HG03460 (cell line): ENCODE measurements at regions not wholly inside any gene's neighbourhood (a gene's known extent, or its start where the extent isn't known, plus 50 kb on each side); places are given as distances from the start of the nearest gene placed in this dataset.

ENCODE experiments used
- ATAC-seq: cut with Tn5 transposase; IDR thresholded peaks from one replicate; pipeline ENCODE4 v1.9.1; 2021; ENCODE audit not compliant: unreplicated experiment

- ATAC-seq: no peak
Measured at GRCh38 chr2:58911877-58912276, 670.8 kb upstream of the FANCL start.

DNA sequence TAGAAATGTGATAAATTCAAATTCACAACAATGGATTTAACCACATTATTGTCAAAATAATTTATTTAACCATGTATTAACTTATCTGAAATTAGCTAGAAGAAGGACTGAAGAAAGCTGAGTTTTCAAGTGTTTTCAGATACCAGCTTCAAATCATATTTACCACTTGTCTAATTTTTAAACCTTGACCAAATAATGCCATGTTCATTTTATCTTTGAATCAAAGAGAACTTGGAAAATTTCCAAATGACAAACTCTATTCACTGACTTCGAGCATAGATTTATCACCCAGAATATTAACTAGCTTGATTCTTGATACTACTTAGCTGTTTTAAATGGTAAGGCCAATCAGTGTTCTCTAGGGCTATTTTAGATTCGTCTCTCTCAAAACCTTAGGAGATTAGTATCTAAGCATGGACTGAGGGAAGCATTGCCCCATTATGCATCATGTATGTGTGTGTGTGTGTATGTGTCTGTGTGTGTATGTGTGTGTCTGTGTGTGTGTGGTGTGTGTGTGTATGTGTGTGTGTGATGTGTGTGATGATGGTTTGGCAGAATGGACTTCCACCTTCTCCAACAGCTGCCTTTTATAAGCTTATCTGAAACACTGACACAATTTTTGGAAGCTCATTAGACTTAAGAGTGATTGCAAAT lies 667.5 kb upstream of the FANCL start:
- no peak for ATAC-seq

GRCh38 chr2:58907644-58908043 lies 666.5 kb upstream of the FANCL start:
- ATAC-seq: no peak

GRCh38 chr2:58906081-58906645 lies 665.0 kb upstream of the FANCL start:
- ATAC-seq: no peak

- ATAC-seq: no peak
Measured at GRCh38 chr2:58904095-58904494, 663.0 kb upstream of the FANCL start.

DNA sequence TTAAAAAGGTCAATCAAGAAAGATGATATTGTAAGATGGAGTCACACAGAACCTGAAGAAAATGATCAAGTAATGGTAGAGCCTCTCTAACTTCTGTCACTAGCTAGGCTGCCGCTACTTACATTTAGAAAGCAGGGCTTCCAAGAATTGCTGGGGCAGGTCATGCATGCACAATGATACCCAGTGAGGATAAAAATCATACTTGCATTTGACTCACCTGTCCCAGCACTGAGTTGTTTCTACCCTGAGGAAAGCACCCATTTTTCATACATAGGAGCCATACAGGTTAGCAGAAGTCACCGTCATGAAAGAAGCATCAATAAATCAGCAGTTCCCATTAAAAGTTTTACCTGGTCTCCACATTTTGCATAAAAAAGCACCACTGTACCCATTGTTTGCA lies 662.3 kb upstream of the FANCL start:
- ATAC-seq: no peak

- ATAC-seq: no peak
Measured at GRCh38 chr2:58900246-58901027, 659.3 kb upstream of the FANCL start.

- ATAC-seq: no peak
Measured at GRCh38 chr2:58899692-58900091, 658.6 kb upstream of the FANCL start.

GRCh38 chr2:58896638-58897037 lies 655.5 kb upstream of the FANCL start:
- ATAC-seq: no peak

DNA sequence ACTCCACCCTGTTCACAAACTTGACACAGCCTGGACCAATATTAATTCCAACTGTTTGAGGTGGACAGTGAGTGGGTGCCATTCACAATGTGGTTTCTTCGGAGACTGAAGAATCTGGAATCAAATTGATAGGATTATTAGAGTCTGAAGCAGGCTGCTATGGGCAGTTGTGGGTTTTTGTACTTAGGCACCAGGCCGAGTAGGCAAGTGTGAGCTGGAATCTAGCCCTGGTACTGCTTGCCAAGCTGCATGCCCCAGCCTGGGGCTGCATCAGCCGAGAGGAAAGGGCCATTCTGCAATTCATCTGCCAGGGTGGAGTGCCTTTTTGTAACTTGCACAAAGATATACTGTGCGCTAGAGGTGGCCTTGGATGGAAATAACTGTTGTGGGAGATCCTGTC lies 654.7 kb upstream of the FANCL start:
- no peak for ATAC-seq

DNA sequence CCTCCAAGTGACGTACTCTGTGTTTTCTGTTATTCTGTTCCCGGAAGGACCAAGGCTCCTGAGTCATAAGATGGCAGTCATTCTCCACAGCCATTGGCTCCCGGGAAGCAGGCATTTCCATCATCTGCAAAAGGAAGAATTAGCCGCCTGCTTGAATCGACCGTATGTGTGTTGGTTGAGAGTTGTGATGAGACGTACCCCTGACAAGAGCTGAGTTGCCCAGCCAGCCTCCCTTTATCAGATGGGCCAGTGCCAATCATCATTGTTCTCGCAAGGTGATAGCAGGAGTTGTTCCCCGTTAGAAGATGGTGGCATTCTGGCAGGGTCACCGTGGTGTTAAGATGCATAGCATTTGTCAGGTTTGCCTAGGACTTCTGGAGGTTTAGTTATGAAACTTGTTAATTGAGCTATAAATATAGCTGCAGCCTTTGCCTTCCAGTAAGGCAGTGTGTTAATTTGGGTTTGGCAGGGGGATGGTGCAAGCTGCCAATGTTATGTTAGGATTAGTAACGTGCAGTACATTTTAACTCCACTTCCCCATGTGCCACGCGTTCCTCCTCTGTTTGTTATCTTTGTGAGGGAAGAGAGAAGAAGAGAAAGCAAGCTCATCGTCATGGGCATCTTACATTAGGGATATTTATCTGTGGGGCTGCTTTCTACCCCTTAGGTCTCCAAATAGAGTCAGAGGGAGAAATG lies 652.7 kb upstream of the FANCL start:
- ATAC-seq: no peak

- ATAC-seq: no peak
Measured at GRCh38 chr2:58891828-58892377, 650.8 kb upstream of the FANCL start.

DNA sequence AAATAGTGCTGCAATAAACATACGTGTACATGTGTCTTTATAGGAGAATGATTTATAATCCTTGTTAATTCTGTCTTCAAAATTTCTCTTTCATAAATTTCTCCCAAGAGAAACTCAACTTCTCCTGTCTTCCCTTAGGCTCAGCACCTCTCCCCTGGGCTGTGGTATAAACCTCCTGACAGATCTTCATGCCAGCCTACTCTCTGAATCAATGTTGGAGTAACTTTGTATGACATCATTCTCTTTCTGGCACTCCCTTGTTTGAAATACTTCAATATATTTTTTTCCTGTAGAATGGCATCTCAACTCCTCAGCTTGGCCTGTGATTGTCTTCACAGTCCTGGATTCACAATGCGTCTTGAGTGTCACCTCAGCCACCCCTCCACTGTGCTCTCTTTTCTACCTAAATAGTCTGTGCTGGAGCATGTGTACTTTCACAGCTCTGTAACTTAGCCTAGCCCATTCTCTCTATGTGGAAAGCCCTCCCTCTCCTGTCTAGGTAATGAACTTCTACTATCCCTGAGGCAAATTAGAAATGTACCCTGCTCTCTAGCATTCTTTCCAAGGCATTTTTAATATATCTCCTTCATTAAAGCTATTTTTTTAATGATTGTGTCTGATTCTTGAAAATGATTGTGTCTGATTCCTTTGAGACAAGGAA lies 649.9 kb upstream of the FANCL start:
- no peak for ATAC-seq

- no peak for ATAC-seq
Measured at GRCh38 chr2:58886009-58886408, 644.9 kb upstream of the FANCL start.

- ATAC-seq: no peak
Measured at GRCh38 chr2:58879834-58880233, 638.7 kb upstream of the FANCL start.

- ATAC-seq: no peak
Measured at GRCh38 chr2:58878778-58879177, 637.7 kb upstream of the FANCL start.

DNA sequence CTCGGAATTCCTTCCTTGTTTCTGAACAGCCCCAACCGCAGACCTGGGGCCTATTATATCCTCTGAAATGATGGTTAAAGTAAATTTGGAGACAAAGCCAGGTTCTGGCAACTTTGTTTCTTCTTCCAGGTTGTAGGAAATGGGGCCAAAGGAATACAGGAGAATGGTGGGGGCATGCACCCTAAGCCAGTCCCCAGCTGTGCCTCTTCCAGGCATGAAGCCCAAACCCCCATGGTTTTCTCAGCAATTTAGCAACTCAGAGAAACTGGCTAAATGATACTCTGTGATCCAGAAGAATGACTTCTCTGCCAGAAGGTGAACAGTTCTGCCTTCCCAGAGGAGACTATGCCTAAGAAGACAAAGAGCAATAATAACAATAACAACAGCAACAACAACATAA lies 635.0 kb upstream of the FANCL start:
- ATAC-seq: no peak

GRCh38 chr2:58875436-58875835 lies 634.3 kb upstream of the FANCL start:
- no peak for ATAC-seq

- ATAC-seq: no peak
Measured at GRCh38 chr2:58871469-58872142, 630.5 kb upstream of the FANCL start.

DNA sequence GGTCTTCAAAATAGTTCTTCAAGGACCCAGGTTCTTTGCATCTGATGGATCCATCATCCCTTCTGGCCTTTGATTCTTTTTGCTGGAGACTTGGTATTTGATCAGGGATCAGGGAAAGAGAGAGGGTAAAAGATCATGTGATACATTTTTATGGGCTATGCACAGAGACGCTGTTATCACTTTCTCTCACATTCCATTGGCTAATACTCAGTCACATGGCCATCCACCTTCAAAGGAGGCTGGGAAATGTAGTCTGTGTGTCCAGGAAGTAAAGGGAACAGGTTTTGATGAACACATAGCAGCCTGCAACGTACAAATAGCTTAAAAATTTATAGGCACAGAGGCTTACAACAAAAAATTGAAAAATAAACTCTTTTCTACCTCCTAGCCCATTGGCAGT lies 629.6 kb upstream of the FANCL start:
- ATAC-seq: no peak
